NCI-H1436 (cell line): ENCODE measurements at regions not wholly inside any gene's neighbourhood (a gene's known extent, or its start where the extent isn't known, plus 50 kb on each side); places are given as distances from the start of the nearest gene placed in this dataset.
"Not testable (repeated sequence)": the region's sequence is repeated elsewhere in the genome, so short reads cannot be mapped to it uniquely, and the experiment has no call there.

ENCODE experiments used
- DNase-seq: peaks from one replicate; lab custom pipeline; 2025; lab: John Stamatoyannopoulos, UW

DNA sequence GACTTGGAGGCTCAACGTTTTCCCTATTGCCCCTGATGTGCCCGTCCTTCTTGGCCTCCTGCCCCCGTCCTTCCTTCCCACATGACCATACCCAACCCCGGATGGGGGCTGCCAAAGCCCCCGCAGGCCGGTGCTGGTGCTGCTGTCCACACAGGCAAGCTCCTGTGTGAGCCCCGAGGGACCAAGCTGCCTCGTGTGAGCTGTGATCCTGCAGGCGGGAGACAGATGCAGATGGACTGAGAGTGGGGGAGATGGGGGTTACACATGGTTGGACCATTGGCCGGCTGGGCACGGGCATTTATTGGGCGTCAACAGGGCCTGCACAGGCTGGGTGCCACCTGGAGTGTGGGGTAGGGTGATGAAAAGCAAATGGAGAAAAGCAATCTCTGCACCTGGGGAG, 313.2 kb upstream of the B3GAT1 start:
- no peak for DNase-seq

GRCh38 chr11:134724779-134725140, 312.7 kb upstream of the B3GAT1 start:
- no peak for DNase-seq

DNA sequence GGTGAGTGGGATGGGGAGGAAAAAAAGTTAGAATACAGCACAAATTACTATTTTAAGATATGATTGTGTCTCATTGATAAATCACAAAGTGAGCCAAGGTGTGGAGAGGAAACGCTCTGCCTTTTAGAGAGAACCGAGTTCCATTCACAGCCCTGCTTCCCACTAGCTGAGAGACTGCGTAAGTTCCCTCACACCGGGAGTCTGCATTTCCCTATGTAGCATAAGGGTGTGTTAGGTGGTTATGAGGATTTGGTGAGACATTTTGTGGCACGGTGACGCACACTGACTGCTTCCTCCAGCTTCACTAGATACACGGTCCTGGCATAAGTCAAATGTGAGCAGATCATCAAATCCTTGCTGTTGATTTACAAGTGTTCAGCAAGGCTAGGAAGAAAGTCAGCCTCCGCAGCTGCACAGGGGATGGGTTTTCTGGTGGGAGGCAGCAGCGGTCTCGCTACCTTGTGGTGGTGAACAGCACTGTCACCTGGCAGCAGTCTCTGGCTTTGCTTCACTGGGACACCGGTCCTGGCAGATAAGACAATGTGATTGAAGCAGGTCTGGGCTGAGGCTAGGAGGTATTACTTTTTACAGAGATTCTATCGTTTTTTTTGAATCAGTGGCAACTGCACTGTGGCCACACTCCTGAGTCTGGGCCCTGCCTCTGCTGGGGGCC, 312.2 kb upstream of the B3GAT1 start:
- DNase-seq: no peak

GRCh38 chr11:134720691-134721070, 308.6 kb upstream of the B3GAT1 start:
- not testable (repeated sequence) for DNase-seq

DNA sequence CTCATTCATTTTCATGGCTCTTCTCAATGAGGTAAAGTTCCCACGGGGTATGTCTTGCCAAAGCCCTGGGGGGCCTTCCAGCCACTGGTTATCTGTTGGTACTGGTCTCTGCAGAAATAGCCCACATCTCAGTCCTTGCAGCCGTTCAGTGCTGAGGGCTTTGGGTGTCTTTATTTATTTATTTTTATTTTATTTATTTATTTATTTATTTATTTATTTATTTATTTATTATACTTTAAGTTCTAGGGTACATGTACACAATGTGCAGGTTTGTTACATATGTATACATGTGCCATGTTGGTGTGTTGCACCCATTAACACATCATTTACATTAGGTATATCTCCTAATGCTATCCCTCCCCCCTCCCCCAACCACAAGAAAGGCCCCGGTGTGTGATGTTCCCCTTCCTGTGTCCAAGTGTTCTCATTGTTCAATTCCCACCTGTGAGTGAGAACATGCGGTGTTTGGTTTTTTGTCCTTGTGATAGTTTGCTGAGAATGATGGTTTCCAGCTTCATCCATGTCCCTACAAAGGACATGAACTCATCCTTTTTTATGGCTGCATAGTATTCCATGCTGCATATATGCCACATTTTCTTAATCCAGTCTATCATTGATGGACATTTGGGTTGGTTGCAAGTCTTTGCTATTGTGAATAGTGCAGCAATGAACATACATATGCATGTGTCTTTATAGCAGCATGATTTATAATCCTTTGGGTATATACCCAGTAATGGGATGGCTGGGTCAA, 308.1 kb upstream of the B3GAT1 start:
- DNase-seq: not testable (repeated sequence)

GRCh38 chr11:134719397-134719796, 307.4 kb upstream of the B3GAT1 start:
- DNase-seq: no peak

- no peak for DNase-seq
Observed at GRCh38 chr11:134716582-134716981, 304.5 kb upstream of the B3GAT1 start.

DNA sequence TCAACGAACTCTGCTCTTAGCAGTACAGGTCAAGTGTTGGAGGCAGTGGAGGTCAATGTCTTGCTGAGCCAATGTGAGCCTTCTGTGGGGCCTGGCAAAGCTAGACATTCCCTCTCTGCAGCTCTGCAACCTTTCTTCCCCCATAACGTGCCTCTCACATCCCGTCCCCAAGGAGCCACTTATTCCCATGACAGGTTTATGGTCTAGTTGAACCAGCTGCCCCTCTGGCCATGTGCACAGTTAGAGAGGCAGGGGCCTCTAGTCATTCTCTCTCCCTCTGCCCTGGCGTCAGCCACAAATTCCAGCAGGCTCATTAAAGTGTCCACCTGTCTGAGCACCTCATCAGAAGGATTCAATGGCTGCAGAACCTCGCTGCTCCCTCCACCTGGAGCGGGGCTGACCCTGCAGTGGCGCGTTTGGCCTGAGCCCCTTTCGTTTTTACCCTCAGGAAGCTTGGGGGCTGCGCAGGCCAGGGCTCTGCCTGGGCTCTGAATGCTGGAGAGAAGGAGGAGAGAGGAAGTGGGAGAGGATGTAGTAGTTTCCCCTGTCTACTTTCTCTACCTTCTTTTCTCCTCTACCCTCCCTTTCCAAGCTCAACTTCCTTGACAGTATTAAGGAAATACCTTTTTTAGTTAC, 302.1 kb upstream of the B3GAT1 start:
- DNase-seq: no peak

- DNase-seq: no peak
Observed at GRCh38 chr11:134712228-134713145, 300.4 kb upstream of the B3GAT1 start.

DNA sequence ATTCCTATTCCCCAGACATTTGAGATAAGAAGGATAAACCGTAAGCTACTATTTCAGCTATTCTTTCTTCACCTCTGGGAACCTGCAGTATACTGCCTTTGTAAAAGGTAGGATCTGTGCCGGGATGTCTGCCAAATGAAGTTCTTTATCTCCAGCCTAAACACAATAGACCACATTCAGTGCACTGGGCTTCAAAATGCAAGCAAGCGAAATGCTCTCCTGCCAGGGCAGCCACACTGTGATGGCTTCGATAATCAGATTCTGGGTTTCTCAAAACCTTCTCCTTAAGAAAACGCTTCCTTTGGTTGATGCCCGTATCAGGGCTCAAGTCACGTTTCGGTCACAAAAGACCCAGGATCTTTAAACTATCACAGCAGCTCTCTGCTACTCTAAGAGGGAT, 299.5 kb upstream of the B3GAT1 start:
- DNase-seq: no peak

DNA sequence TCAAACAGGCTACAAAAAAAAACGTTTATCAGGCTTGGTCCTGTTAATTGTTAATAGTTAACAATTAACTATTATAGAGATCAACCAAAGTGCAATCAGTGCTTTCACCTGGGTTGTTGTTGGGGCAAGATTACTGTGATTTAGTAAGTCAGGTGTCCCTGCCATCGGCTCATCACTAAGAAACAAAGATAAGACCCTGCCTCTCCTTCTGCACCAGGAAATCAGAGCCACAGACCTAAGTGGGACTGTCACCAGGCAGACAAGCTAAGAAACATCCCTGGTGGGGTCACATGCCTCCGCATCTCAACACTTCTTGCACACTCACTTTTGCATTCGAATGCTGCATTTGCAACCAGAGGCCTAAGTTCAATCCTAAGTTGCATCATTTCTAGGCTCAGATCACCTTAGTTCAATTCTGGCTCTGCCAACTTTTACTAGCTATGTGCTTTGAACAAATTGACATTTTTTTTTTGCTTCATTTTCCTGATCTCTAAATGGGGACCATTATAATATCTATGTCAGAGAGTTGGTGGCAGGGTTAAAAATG, 298.9 kb upstream of the B3GAT1 start:
- DNase-seq: no peak

DNA sequence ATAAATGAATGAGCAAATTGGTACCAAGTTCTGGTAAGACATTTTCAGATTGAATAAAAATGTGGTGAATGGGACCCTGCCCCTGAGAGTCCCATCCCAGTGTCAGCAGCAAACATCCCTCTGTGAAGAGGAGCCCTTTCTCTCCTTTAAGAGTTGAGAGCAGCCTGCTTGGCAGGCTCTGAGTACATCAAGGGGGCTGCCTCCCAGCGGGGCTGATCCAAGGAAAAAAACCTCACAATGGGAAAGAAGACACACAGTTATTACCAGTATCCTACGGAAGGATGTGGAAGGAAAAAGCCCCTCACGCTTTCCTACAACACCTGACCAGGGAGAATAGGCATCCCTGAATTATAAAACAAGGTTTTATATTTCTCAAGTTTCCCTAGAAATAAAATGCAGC, 293.8 kb upstream of the B3GAT1 start:
- no peak for DNase-seq

- DNase-seq: no peak
Observed at GRCh38 chr11:134702827-134703226, 290.8 kb upstream of the B3GAT1 start.

DNA sequence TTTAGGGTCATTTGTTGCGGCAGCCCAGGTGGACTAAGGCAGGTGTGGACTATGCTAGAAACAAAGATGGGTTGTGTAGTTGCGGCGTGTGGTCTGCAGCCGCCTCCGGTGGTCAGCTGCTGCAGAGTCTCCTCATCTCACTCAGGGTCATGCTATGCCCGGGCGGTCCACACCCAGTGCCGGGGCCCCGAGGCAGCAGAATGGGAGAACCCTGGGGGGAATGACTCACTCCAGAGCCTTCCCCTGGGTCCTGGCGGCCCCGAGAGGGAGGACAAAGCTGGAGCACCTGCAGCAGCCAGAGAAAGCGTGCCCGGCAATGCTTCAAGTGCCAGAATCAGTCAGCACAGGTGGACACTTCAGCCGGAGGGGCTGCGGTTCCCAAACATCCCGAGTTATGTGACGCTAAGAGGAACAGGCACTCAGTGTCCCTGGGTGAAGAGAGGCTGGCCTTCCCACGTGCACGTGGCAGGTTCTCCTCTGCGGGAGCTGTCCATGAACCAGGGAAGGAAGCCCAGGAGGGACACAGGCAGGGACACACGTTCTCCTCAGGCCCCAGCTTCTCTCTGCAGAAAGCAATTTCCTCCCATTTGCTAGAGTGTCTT, 289.6 kb upstream of the B3GAT1 start:
- no peak for DNase-seq

DNA sequence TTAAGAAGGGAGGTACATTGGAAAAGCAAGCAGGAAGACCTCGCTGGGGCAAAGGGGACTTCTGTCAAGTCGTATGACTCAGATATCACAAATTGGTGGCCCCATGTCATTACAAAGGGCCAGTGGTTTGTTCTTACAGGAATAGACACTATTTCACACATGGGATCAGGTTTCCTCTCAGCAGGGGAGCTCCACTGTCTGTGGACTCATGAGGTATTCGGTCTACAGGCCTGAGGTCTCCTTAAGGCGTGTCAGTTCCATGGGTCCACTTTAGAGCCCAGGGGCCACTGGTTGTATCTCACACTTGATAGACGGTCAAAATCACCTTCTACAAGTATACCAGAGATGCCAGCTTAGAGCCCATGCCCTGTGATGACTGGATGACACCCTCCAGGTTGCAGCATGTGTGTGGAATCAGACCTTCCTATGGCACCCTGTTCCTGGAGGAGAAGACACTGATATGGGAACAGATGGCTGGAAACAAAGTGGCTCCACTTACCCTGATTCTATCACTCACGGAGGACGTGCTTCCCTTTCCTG, 288.1 kb upstream of the B3GAT1 start:
- DNase-seq: no peak

- DNase-seq: no peak
Observed at GRCh38 chr11:134696455-134696854, 284.4 kb upstream of the B3GAT1 start.

DNA sequence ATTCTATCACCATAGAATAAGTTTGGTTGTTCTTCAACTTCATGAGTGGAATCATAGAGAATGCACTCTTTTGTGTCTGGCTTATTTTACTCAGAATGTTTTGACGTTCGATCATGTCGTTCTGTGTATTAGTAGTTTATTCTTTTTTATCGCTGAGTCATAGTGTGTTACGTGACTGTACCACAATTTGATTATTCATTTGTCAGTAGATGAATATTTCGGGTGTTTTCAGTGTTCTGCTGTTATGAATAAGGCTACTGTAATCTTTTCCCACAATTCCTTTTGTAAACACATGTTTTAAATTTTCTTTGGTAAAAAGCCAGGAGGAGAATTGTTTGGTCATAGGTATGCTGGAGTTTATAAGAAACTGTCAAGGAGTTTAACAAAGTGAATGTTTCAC, 279.9 kb upstream of the B3GAT1 start:
- no peak for DNase-seq

DNA sequence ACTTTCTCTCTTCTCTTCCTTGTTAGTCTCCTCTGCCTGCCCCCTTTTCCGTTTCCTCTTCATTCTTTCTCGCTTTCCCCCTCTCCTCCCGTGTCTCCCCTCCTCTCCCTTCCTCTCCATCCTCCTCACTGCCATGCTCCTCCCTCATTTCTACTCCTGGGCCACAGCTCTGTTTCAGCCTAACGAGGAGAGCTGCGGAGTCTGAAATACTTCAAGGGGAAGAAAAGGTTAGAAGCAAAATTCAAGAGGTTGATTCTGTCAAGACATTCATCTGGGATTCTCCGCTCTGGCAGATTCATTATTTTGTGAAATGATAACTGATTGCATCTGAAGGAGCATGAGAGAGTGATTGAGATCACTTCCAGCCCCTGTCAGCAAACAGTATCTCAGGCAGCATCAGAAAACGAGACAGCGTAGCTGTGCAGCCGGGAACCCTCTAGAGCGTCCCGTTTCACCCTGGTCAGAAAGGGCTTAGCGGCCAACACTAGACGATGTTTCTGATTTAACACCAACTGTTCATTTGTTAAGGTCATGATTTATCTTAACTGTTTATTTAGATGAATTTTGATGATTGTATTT, 279.3 kb upstream of the B3GAT1 start:
- no peak for DNase-seq

- DNase-seq: no peak
Observed at GRCh38 chr11:134689886-134690285, 277.8 kb upstream of the B3GAT1 start.

GRCh38 chr11:134687548-134687947, 275.5 kb upstream of the B3GAT1 start:
- no peak for DNase-seq

DNA sequence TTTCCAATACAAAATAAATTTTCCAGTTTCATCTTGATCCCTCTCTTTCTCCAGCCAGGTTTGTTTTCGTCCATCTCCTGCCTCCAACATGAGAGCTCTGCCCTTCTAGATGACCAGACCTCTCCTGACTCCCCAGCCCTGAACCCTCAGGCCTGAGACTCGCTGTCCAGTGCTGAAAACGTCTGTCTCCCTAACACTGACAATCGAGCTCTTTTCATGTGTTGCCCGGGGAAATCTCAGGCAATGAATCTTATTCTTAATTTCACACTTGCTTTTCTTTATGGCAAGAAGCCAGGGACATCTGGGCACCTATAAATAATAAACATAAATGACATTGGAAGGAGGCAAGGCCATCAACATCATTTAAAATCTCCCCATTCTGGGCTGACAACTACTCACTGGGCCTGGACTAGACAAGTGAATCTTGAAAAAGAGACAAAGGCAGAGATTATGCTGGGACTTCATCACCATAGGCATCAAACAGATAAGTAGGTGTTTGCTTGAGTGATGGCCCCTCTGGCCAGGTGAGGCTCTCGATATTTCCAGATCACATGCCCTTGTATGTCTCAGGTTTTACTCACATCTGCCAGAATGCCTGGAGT, 274.5 kb upstream of the B3GAT1 start:
- DNase-seq: no peak
